SK-N-SH treated with all-trans-retinoic acid at 6 μM for 48 hours (cell line): ENCODE measurements at regions not wholly inside any gene's neighbourhood (a gene's known extent, or its start where the extent isn't known, plus 50 kb on each side); places are given as distances from the start of the nearest gene placed in this dataset.

Experiments
- ATAC-seq: fragments of 200-7000 bp; cut with Tn5 transposase; 3 replicates; pipeline ENCODE4 v1.9.1; 2020; ENCODE audit warnings: mild to moderate bottlenecking, moderate library complexity
- ARNTL ChIP-seq: fragments of 450-650 bp; formaldehyde crosslinking; IDR thresholded peaks from 2 replicates; pipeline ENCODE4 v1.5.0; 2020; ENCODE audit warnings: low read depth, mild to moderate bottlenecking, moderate library complexity, borderline replicate concordance
- BACH2 ChIP-seq: fragments of 250-450 bp; sonication (Bioruptor Pico); IDR thresholded peaks from 2 replicates; pipeline ENCODE4 v1.9.0; 2021; ENCODE audit warnings: mild to moderate bottlenecking, borderline replicate concordance
- CREB5 ChIP-seq: fragments of 250-450 bp; sonication (Bioruptor Pico); IDR thresholded peaks from 2 replicates; pipeline ENCODE4 v1.5.1; 2020; ENCODE audit warnings: low read depth, mild to moderate bottlenecking, moderate library complexity
- CSDC2 ChIP-seq: fragments of 250-450 bp; sonication (Bioruptor Pico); IDR thresholded peaks from 2 replicates; pipeline ENCODE4 v1.5.0; 2020; ENCODE audit warnings: mild to moderate bottlenecking, moderate library complexity
- ESRRG ChIP-seq: fragments of 250-450 bp; sonication (Bioruptor Pico); IDR thresholded peaks from 2 replicates; pipeline ENCODE4 v1.6.1; 2021; ENCODE audit warnings: mild to moderate bottlenecking
- GLIS3 ChIP-seq: fragments of 250-450 bp; sonication (Bioruptor Pico); IDR thresholded peaks from 2 replicates; pipeline ENCODE4 v1.5.0; 2020; ENCODE audit warnings: mild to moderate bottlenecking, moderate library complexity
- ISL1 ChIP-seq: fragments of 250-450 bp; sonication (Bioruptor Pico); IDR thresholded peaks from 2 replicates; pipeline ENCODE4 v2.1.2; 2022; ENCODE audit warnings: mild to moderate bottlenecking, moderate library complexity
- OSR1 ChIP-seq: fragments of 250-450 bp; sonication (Bioruptor Pico); IDR thresholded peaks from 2 replicates; pipeline ENCODE4 v1.8.0; 2022; ENCODE audit warnings: moderate library complexity, mild to moderate bottlenecking, inconsistent platforms
- PPARA ChIP-seq: fragments of 250-450 bp; sonication (Bioruptor Pico); IDR thresholded peaks from 2 replicates; pipeline ENCODE4 v1.5.0; 2020; ENCODE audit warnings: mild to moderate bottlenecking, borderline replicate concordance
- RARB ChIP-seq: fragments of 250-450 bp; sonication (Bioruptor Pico); IDR thresholded peaks from 2 replicates; pipeline ENCODE4 v1.8.0; 2021; ENCODE audit warnings: mild to moderate bottlenecking, moderate library complexity
- SNAI2 ChIP-seq: fragments of 250-450 bp; sonication (Bioruptor Pico); IDR thresholded peaks from 2 replicates; pipeline ENCODE4 v1.5.0; 2020; ENCODE audit warnings: mild to moderate bottlenecking, moderate library complexity
- TCF4 ChIP-seq: fragments of 250-450 bp; sonication (Bioruptor Pico); IDR thresholded peaks from 2 replicates; pipeline ENCODE4 v1.8.0; 2021; ENCODE audit warnings: mild to moderate bottlenecking, moderate library complexity, borderline replicate concordance
- TOX ChIP-seq: fragments of 250-450 bp; sonication (Bioruptor Pico); IDR thresholded peaks from 2 replicates; pipeline ENCODE4 v1.8.0; 2021; ENCODE audit warnings: mild to moderate bottlenecking, moderate library complexity, borderline replicate concordance
- ZC3H10 ChIP-seq: fragments of 250-450 bp; sonication (Bioruptor Pico); IDR thresholded peaks from 2 replicates; pipeline ENCODE4 v1.5.1; 2021; ENCODE audit warnings: mild to moderate bottlenecking, moderate library complexity
- ZFP3 ChIP-seq: fragments of 250-450 bp; sonication (Bioruptor Pico); IDR thresholded peaks from 2 replicates; pipeline ENCODE4 v1.5.0; 2020; ENCODE audit warnings: mild to moderate bottlenecking, moderate library complexity
- ZFP30 ChIP-seq: fragments of 450-650 bp; formaldehyde crosslinking; IDR thresholded peaks from 2 replicates; pipeline ENCODE4 v1.5.0; 2022; ENCODE audit warnings: mild to moderate bottlenecking, moderate library complexity
- ZNF70 ChIP-seq: fragments of 450-650 bp; formaldehyde crosslinking; IDR thresholded peaks from 2 replicates; pipeline ENCODE4 v1.5.0; 2020; ENCODE audit warnings: mild to moderate bottlenecking, moderate library complexity
- ZNF8 ChIP-seq: fragments of 450-650 bp; formaldehyde crosslinking; IDR thresholded peaks from 2 replicates; pipeline ENCODE4 v1.5.0; 2020; ENCODE audit warnings: mild to moderate bottlenecking, moderate library complexity
- TF ChIP-seq, protein P1 (sequence below): fragments of 250-450 bp; sonication (Bioruptor Pico); IDR thresholded peaks from 2 replicates; pipeline ENCODE4 v1.5.1; 2021; ENCODE audit warnings: mild to moderate bottlenecking, moderate library complexity
- TF ChIP-seq, protein P2 (sequence below): fragments of 250-450 bp; sonication (Bioruptor Pico); IDR thresholded peaks from 2 replicates; pipeline ENCODE4 v1.8.0; 2021; ENCODE audit warnings: low read depth, mild to moderate bottlenecking, moderate library complexity, borderline replicate concordance
- TF ChIP-seq, protein P3 (sequence below): fragments of 250-450 bp; sonication (Bioruptor Pico); IDR thresholded peaks from 2 replicates; pipeline ENCODE4 v1.8.0; 2020; ENCODE audit warnings: mild to moderate bottlenecking, moderate library complexity, borderline replicate concordance
- TF ChIP-seq, protein P4 (sequence below): fragments of 250-450 bp; sonication (Bioruptor Pico); IDR thresholded peaks from 2 replicates; pipeline ENCODE4 v1.5.0; 2020; ENCODE audit warnings: mild to moderate bottlenecking, moderate library complexity

- no peak for TF ChIP-seq ZNF8 (CRISPR knock-in tag)
- TF ChIP-seq ESRRG: no peak
- TF ChIP-seq, protein P1, sequence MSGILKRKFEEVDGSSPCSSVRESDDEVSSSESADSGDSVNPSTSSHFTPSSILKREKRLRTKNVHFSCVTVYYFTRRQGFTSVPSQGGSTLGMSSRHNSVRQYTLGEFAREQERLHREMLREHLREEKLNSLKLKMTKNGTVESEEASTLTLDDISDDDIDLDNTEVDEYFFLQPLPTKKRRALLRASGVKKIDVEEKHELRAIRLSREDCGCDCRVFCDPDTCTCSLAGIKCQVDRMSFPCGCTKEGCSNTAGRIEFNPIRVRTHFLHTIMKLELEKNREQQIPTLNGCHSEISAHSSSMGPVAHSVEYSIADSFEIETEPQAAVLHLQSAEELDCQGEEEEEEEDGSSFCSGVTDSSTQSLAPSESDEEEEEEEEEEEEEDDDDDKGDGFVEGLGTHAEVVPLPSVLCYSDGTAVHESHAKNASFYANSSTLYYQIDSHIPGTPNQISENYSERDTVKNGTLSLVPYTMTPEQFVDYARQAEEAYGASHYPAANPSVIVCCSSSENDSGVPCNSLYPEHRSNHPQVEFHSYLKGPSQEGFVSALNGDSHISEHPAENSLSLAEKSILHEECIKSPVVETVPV: no peak
- TF ChIP-seq RARB (CRISPR knock-in tag): no peak
- TF ChIP-seq ZC3H10 (CRISPR knock-in tag): no peak
- TF ChIP-seq GLIS3 (CRISPR knock-in tag): no peak
- no peak for TF ChIP-seq ZNF70 (CRISPR knock-in tag)
- no peak for TF ChIP-seq CSDC2
- TF ChIP-seq, protein P2, sequence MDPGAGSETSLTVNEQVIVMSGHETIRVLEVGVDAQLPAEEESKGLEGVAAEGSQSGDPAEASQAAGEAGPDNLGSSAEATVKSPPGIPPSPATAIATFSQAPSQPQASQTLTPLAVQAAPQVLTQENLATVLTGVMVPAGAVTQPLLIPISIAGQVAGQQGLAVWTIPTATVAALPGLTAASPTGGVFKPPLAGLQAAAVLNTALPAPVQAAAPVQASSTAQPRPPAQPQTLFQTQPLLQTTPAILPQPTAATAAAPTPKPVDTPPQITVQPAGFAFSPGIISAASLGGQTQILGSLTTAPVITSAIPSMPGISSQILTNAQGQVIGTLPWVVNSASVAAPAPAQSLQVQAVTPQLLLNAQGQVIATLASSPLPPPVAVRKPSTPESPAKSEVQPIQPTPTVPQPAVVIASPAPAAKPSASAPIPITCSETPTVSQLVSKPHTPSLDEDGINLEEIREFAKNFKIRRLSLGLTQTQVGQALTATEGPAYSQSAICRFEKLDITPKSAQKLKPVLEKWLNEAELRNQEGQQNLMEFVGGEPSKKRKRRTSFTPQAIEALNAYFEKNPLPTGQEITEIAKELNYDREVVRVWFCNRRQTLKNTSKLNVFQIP (CRISPR knock-in tag): no peak
- TF ChIP-seq TCF4: no peak
- no peak for TF ChIP-seq BACH2 (CRISPR knock-in tag)
- no peak for TF ChIP-seq ZFP30
- TF ChIP-seq, all 23 proteins: peak for 0
- no peak for ATAC-seq
Observed at GRCh38 chr18:67373636-67374035, 142.9 kb downstream of the DSEL start.

- TF ChIP-seq GLIS3 (CRISPR knock-in tag) (no peak), ISL1 (CRISPR knock-in tag) (no peak), ESRRG (no peak), PPARA (CRISPR knock-in tag) (no peak), ZFP3 (CRISPR knock-in tag) (no peak), BACH2 (CRISPR knock-in tag) (no peak), ZNF70 (CRISPR knock-in tag) (no peak), TCF4 (no peak), ZC3H10 (CRISPR knock-in tag) (no peak)
- TF ChIP-seq, protein P1: no peak
- TF ChIP-seq, protein P3, sequence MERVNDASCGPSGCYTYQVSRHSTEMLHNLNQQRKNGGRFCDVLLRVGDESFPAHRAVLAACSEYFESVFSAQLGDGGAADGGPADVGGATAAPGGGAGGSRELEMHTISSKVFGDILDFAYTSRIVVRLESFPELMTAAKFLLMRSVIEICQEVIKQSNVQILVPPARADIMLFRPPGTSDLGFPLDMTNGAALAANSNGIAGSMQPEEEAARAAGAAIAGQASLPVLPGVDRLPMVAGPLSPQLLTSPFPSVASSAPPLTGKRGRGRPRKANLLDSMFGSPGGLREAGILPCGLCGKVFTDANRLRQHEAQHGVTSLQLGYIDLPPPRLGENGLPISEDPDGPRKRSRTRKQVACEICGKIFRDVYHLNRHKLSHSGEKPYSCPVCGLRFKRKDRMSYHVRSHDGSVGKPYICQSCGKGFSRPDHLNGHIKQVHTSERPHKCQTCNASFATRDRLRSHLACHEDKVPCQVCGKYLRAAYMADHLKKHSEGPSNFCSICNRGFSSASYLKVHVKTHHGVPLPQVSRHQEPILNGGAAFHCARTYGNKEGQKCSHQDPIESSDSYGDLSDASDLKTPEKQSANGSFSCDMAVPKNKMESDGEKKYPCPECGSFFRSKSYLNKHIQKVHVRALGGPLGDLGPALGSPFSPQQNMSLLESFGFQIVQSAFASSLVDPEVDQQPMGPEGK (CRISPR knock-in tag): no peak
- ATAC-seq: no peak
Observed at GRCh38 chr18:67367540-67367939, 149.0 kb downstream of the DSEL start.

GRCh38 chr18:67363694-67364093 lies 152.8 kb downstream of the DSEL start:
- no peak for ATAC-seq

More at GRCh38 chr18:67363694-67364093, 152.8 kb downstream of the DSEL start:
- TF ChIP-seq, protein P2 (CRISPR knock-in tag): no peak
- no peak for TF ChIP-seq SNAI2
- TF ChIP-seq, protein P4, sequence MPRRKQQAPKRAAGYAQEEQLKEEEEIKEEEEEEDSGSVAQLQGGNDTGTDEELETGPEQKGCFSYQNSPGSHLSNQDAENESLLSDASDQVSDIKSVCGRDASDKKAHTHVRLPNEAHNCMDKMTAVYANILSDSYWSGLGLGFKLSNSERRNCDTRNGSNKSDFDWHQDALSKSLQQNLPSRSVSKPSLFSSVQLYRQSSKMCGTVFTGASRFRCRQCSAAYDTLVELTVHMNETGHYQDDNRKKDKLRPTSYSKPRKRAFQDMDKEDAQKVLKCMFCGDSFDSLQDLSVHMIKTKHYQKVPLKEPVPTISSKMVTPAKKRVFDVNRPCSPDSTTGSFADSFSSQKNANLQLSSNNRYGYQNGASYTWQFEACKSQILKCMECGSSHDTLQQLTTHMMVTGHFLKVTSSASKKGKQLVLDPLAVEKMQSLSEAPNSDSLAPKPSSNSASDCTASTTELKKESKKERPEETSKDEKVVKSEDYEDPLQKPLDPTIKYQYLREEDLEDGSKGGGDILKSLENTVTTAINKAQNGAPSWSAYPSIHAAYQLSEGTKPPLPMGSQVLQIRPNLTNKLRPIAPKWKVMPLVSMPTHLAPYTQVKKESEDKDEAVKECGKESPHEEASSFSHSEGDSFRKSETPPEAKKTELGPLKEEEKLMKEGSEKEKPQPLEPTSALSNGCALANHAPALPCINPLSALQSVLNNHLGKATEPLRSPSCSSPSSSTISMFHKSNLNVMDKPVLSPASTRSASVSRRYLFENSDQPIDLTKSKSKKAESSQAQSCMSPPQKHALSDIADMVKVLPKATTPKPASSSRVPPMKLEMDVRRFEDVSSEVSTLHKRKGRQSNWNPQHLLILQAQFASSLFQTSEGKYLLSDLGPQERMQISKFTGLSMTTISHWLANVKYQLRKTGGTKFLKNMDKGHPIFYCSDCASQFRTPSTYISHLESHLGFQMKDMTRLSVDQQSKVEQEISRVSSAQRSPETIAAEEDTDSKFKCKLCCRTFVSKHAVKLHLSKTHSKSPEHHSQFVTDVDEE (CRISPR knock-in tag): no peak
- TF ChIP-seq ARNTL (CRISPR knock-in tag): no peak
- no peak for TF ChIP-seq TOX (CRISPR knock-in tag)
- TF ChIP-seq OSR1: no peak
- TF ChIP-seq RARB (CRISPR knock-in tag): no peak
- TF ChIP-seq ZFP3 (CRISPR knock-in tag): no peak
- TF ChIP-seq ZFP30: no peak
- TF ChIP-seq CREB5 (CRISPR knock-in tag): no peak
- TF ChIP-seq ESRRG: no peak
- no peak for TF ChIP-seq CSDC2
- TF ChIP-seq, protein P3 (CRISPR knock-in tag): no peak
- no peak for TF ChIP-seq ZNF70 (CRISPR knock-in tag)
- no peak for TF ChIP-seq BACH2 (CRISPR knock-in tag)
